ENCODE measurements at regions not wholly inside any gene's neighbourhood (a gene's known extent, or its start where the extent isn't known, plus 50 kb on each side); places are given as distances from the start of the nearest gene placed in this dataset.

DNA sequence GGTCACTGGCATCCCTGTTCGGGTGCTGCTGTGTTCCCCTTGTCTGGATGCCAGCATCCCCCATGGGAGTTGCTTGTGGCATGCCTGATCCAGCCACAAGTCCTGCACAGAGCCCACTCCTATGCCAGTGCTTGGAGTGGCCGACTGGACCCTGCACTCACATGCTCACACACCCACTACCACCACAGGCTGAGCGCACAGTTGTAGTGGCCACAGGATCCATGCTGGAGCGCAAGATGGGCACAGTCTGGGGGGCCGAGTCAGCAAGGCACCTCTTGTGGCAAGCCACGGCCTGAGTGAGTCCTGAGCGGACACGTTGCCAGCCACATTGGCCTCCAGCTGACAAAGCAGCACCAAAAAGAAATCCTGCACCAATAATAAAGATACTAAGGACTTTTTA, 661.6 kb upstream of the TMPRSS15 start:
- TF ChIP-seq, protein P1, sequence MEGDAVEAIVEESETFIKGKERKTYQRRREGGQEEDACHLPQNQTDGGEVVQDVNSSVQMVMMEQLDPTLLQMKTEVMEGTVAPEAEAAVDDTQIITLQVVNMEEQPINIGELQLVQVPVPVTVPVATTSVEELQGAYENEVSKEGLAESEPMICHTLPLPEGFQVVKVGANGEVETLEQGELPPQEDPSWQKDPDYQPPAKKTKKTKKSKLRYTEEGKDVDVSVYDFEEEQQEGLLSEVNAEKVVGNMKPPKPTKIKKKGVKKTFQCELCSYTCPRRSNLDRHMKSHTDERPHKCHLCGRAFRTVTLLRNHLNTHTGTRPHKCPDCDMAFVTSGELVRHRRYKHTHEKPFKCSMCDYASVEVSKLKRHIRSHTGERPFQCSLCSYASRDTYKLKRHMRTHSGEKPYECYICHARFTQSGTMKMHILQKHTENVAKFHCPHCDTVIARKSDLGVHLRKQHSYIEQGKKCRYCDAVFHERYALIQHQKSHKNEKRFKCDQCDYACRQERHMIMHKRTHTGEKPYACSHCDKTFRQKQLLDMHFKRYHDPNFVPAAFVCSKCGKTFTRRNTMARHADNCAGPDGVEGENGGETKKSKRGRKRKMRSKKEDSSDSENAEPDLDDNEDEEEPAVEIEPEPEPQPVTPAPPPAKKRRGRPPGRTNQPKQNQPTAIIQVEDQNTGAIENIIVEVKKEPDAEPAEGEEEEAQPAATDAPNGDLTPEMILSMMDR (IDR thresholded peaks at IDR 0.05; ENCODE audit: low read length): no peak
- TF ChIP-seq EZH2 (optimal IDR thresholded peaks at IDR 0.05; ENCODE audit: low read depth, low read length): no peak
- TF ChIP-seq EZH2phosphoT487 (IDR thresholded peaks at IDR 0.05; ENCODE audit: low read length): no peak

Data from MM.1S (cell line).